Brain microvascular endothelial cell (primary cell): ENCODE measurements at regions not wholly inside any gene's neighbourhood (a gene's known extent, or its start where the extent isn't known, plus 50 kb on each side); places are given as distances from the start of the nearest gene placed in this dataset.
A peak's percentile ranks its signal among the peaks of the same experiment; 100 is the strongest.

Source experiments
- DNase-seq: peaks from one replicate; pipeline ENCODE4 v3.0.0-alpha.2; 2020
- H3K27ac ChIP-seq: fragments of 250-450 bp; sonication (Bioruptor Pico); 2 replicates; pipeline ENCODE4 v1.5.1; 2020; ENCODE audit warnings: mild to moderate bottlenecking, moderate library complexity
- H3K27me3 ChIP-seq: fragments of 250-450 bp; sonication (Bioruptor Pico); replicated peaks from 2 replicates; pipeline ENCODE4 v1.5.1; 2020; ENCODE audit warnings: mild to moderate bottlenecking
- H3K36me3 ChIP-seq: fragments of 250-450 bp; sonication (Bioruptor Pico); replicated peaks from 2 replicates; pipeline ENCODE4 v1.5.1; 2020; ENCODE audit warnings: mild to moderate bottlenecking
- H3K4me3 ChIP-seq: 2 replicates; pipeline ENCODE4 v1.5.1; 2011; ENCODE audit warnings: low read depth, mild to moderate bottlenecking, control low read depth, low read length, moderate library complexity
- in situ Hi-C: cut with HindIII; loops from 2 replicates; pipeline ENCODE4 v1.10.0; 2017; ENCODE audit warnings: low sequenced_read_pairs, low pct_ligation_motif_present
- TF ChIP-seq, protein P1 (sequence below): IDR thresholded peaks from 2 replicates; pipeline ENCODE4 v1.5.1; 2011; ENCODE audit warnings: low read depth, mild to moderate bottlenecking, moderate library complexity, low read length, control low read depth, inconsistent platforms; ENCODE audit errors: missing control alignments

DNA sequence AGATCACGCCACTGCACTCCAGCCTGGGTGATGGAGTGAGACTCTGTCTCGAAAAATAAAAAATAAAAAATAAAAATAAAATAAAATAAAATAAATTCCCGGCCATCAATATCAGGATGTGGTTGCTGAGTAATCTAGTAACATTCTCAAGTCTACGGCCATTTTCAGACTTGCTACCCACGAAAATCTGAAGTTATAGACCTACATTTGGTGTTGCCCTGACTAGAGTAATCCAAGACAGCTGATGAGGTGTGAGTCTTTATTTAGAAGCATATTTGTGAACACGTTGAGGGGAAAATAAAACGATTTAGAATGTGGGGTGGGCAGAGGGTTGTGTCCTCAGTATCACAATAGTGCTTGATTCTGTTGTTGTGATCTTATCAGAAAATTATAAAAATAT is 130.2 kb upstream of the MID1 start:
- Histone ChIP-seq H3K27ac (peak overlapping the region; percentile 22), H3K4me3 (no peak overlapping the region), H3K36me3 (no peaks in the 10 kb centered on the region), H3K27me3 (no peaks in the 10 kb centered on the region)
- DNase-seq, result peak; percentile 20
- in situ Hi-C loops, result no loop called here
- TF ChIP-seq, protein P1, sequence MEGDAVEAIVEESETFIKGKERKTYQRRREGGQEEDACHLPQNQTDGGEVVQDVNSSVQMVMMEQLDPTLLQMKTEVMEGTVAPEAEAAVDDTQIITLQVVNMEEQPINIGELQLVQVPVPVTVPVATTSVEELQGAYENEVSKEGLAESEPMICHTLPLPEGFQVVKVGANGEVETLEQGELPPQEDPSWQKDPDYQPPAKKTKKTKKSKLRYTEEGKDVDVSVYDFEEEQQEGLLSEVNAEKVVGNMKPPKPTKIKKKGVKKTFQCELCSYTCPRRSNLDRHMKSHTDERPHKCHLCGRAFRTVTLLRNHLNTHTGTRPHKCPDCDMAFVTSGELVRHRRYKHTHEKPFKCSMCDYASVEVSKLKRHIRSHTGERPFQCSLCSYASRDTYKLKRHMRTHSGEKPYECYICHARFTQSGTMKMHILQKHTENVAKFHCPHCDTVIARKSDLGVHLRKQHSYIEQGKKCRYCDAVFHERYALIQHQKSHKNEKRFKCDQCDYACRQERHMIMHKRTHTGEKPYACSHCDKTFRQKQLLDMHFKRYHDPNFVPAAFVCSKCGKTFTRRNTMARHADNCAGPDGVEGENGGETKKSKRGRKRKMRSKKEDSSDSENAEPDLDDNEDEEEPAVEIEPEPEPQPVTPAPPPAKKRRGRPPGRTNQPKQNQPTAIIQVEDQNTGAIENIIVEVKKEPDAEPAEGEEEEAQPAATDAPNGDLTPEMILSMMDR, result no peak

DNA sequence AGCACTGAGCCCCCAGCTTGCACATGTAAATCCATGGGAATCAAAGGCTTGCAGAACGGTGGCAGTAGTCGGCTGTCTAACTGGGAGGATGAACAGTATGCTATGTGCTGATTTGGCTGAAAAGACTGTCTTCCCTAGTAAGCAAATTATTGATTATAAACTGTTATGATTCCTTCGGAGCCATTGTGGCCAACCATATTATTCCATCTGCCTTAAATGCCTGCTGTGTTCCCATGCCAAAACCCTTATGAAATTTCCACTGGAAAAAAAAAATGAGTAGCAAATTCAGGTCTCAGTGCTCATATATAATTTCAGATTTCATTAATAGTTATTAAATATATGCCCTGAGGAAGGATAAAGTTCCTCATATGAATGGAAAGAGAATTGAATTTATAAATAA is 132.7 kb upstream of the MID1 start:
- H3K36me3 ChIP-seq, result no peaks in the 10 kb centered on the region
- H3K27ac ChIP-seq, result no peak overlapping the region
- no peak for DNase-seq
- H3K27me3 ChIP-seq, result no peaks in the 10 kb centered on the region
- in situ Hi-C loops, result no loop called here
- H3K4me3 ChIP-seq, result no peak overlapping the region
- TF ChIP-seq, protein P1, result no peak

DNA sequence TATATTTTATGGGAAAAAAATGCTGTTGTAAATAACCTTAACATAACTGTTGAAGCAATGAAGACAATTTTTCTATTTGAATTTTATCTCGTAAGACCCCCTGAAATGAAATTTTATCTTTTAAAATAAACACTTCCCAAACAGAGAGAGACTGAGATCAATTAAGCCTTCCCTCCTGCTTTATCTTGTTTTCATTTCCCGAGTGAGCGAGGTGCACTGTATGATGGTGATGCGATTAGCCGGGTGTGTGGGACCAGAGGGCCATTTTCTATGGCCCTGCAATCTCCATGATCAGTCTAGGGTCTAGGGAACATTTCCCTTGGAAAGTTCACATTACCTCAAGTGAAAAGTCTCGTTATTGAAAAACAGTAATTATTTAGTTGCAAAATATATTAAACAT is 134.1 kb upstream of the MID1 start:
- Histone ChIP-seq H3K36me3 (no peaks in the 10 kb centered on the region), H3K4me3 (no peak overlapping the region), H3K27me3 (no peaks in the 10 kb centered on the region), H3K27ac (no peak overlapping the region)
- in situ Hi-C loops, result no loop called here
- TF ChIP-seq, protein P1, result no peak
- no peak for DNase-seq

DNA sequence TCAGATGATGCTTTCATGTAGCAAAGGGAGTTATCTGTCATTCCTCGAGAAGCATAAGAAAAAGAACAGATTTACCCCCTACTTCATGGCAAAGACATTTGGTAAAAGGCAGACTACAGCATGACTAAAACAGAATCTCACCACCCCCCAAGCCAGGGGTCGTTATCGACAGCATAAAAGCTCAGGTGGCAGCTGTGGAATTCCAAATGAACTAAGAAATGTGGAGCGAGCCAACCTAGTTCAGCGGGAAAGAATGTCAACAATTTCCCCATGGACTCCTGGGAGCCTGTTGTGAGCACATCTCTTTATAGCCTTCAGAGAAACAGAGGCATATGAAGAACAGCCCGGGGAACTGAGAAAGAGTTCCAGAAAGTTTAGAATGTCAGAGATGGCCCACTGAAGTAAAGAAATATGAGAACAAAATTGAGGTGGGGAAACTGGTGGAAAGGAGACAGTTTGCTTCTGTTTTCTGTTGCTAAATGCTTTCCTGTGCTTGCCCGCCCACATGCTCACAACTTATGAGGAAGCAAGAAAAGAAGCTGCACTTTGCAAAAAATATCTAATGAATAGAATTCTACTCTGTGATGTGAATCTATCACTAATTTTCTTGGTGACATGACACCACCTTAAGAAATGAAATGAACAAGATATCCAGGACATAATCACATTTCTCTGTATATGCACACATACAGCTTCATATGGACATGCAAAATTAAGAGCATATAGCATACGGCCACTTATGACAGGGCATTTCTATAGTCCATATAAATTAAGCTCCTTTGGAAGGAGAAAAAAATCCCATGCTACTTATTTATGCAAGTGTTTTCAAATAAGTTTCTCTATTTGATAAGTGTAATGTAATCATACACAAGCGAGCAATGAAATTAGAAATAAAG is 135.3 kb upstream of the MID1 start:
- H3K4me3 ChIP-seq, result no peak overlapping the region
- peak; percentile 68 for DNase-seq
- no peaks in the 10 kb centered on the region for H3K27me3 ChIP-seq
- TF ChIP-seq, protein P1, result no peak
- in situ Hi-C loops, result no loop called here
- H3K36me3 ChIP-seq, result no peaks in the 10 kb centered on the region
- H3K27ac ChIP-seq, result peak overlapping the region; percentile 79

DNA sequence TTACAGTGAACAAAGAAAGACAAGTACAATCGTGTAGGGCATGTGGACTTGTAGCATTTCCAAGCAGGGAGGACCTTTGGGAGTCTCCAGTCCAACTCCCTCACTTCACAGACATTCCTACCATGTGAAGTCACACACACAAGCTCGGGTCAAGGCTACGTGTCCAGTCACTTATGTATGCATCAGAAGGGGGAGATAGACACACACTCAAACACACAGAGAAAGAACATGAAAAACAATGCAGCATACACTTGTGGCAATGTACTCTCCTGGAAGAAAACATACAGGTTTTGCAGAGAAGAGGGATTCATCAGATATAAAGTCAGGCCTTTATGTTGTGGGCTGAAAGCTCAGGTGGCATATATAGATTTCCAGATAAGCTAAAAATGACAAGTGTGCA is 136.1 kb upstream of the MID1 start:
- Histone ChIP-seq H3K36me3 (no peaks in the 10 kb centered on the region), H3K27me3 (no peaks in the 10 kb centered on the region), H3K27ac (peak overlapping the region; percentile 79), H3K4me3 (no peak overlapping the region)
- in situ Hi-C loops, result no loop called here
- TF ChIP-seq, protein P1, result no peak
- DNase-seq, result peak; percentile 86
